ENCODE measurements at regions not wholly inside any gene's neighbourhood (a gene's known extent, or its start where the extent isn't known, plus 50 kb on each side); places are given as distances from the start of the nearest gene placed in this dataset.

DNA sequence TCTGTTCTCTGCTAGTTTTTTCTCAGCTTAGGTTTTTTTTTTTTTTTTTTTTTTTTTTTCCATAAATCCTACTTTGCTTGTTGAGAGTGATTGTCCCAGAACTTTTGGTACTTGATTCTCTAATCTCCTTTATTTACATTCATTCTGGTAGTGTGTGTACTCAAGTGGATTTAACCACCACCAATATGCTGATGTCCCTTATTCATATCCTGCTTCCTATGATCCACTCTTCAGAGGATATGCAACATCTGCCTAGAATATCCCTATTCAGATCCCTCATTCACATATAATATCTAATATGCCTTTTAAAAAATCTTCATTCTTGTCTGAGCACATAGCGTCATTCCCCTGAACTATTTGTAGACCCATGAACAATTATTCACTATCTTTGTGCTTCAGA lies 342.9 kb downstream of the VGLL3 start:
- Histone ChIP-seq H3K36me3 (ENCODE audit: control insufficient read depth, insufficient read depth, low read length) (no peaks in the 10 kb centered on the region), H3K4me1 (ENCODE audit: control insufficient read depth, insufficient read depth, low read length) (no peaks in the 10 kb centered on the region)

DNA sequence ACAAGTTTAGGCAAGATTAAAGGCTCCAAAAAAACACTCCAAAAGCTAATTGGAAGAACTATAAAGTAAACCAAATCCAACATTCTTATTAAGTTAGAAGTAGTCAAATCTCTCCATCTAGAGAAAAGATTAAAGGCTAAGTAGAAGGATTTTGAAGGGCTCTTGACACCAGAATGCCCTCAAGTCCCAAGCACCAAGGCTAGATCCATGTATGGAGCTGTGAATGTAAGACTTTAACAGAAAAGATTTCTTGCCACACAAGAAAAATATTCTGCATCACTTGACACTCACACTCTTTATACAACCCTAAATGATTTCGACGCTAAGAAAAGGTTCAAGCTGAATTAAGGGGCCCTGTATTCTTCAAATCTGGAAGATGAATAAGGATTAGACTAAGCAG lies 345.2 kb downstream of the VGLL3 start:
- no peaks in the 10 kb centered on the region for H3K9me3 ChIP-seq (ENCODE audit: control insufficient read depth, insufficient read depth, low read depth, low read length)
- H3K4me3 ChIP-seq (ENCODE audit: low read depth, low read length): no peak overlapping the region
- H3K36me3 ChIP-seq (ENCODE audit: control insufficient read depth, insufficient read depth, low read length): no peaks in the 10 kb centered on the region
- no peak overlapping the region for H3K9ac ChIP-seq (ENCODE audit: low read length)
- H3K27me3 ChIP-seq (ENCODE audit: control insufficient read depth, insufficient read depth, low read length): no peaks in the 10 kb centered on the region
- no peaks in the 10 kb centered on the region for H3K4me1 ChIP-seq (ENCODE audit: control insufficient read depth, insufficient read depth, low read length)
- no peak overlapping the region for H3K27ac ChIP-seq (ENCODE audit: low read depth, low read length)

More for the DNA sequence above, 342.9 kb downstream of the VGLL3 start:
- H3K9me3 ChIP-seq (ENCODE audit: control insufficient read depth, insufficient read depth, low read depth, low read length): no peaks in the 10 kb centered on the region
- H3K4me3 ChIP-seq (ENCODE audit: low read depth, low read length): no peak overlapping the region
- no peak overlapping the region for H3K27ac ChIP-seq (ENCODE audit: low read depth, low read length)
- no peaks in the 10 kb centered on the region for H3K27me3 ChIP-seq (ENCODE audit: control insufficient read depth, insufficient read depth, low read length)
- no peak overlapping the region for H3K9ac ChIP-seq (ENCODE audit: low read length)

DNA sequence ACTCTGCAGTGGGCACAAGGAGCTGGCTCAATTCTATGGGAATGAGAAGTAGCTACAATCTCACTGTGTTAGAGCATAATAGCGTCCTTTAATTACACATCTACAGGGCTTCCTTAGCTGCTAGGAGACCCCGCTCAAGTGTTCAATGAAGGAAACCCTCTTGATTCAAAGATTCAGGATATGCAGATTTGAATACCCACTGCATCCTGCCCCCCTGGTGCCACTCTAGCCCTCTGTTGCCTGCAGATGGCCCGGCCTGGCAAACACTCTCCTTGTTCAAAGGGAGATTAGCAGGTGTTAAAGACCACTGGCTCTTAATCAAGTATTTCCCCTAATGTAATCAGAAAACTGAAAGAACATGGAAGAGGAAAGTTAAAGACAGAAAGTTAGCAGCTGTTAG lies 356.6 kb downstream of the VGLL3 start:
- no peaks in the 10 kb centered on the region for H3K36me3 ChIP-seq (ENCODE audit: control insufficient read depth, insufficient read depth, low read length)
- no peaks in the 10 kb centered on the region for H3K4me1 ChIP-seq (ENCODE audit: control insufficient read depth, insufficient read depth, low read length)
- no peak overlapping the region for H3K9ac ChIP-seq (ENCODE audit: low read length)
- H3K4me3 ChIP-seq (ENCODE audit: low read depth, low read length): no peak overlapping the region
- H3K27me3 ChIP-seq (ENCODE audit: control insufficient read depth, insufficient read depth, low read length): no peaks in the 10 kb centered on the region
- H3K27ac ChIP-seq (ENCODE audit: low read depth, low read length): no peak overlapping the region
- H3K9me3 ChIP-seq (ENCODE audit: control insufficient read depth, insufficient read depth, low read depth, low read length): no peaks in the 10 kb centered on the region

DNA sequence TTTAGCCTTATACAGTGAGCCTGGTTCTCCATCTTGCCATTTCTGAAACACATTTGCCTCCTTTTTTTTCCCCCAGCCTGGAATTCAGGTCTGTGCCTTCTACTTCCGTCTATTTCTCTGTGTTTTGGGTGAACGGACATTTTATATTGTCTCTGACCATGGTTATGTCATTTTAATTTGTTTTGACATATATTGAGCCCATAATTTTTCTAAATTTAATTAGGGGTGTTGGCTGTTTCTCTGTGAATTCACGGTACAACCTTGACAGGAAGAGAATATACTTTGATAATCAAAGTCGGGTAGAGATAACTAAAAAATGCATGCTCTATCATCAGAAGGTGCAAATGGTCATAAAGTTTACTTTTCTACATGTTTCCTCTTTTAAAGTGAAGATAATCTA lies 361.4 kb downstream of the VGLL3 start:
- Histone ChIP-seq H3K4me1 (ENCODE audit: control insufficient read depth, insufficient read depth, low read length) (0 out of 2 replicates have a peak, but pooled peaks cover 3% of the 10 kb centered on the region), H3K36me3 (ENCODE audit: control insufficient read depth, insufficient read depth, low read length) (no peaks in the 10 kb centered on the region), H3K9ac (ENCODE audit: low read length) (no peak overlapping the region), H3K27me3 (ENCODE audit: control insufficient read depth, insufficient read depth, low read length) (no peaks in the 10 kb centered on the region), H3K27ac (ENCODE audit: low read depth, low read length) (no peak overlapping the region), H3K9me3 (ENCODE audit: control insufficient read depth, insufficient read depth, low read depth, low read length) (no peaks in the 10 kb centered on the region), H3K4me3 (ENCODE audit: low read depth, low read length) (no peak overlapping the region)

DNA sequence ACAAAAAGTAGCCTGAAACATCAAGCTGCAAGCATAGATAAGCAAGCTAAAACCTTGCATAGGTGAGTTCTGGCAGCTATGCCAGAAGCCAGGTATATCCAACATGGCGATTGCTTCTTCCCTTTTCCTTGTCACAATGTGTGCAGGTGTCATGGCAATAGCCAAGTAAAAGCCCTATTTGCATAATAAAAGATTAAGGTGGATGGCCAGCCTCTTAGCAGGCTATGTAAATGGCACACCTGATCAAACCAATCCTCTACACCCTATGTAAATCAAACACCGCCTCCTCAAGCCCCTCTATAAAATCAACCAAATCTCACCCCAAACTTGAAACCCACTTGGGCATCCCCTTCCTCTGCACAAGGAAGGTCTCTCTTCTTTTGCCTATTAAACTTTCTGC lies 366.8 kb downstream of the VGLL3 start:
- no peak overlapping the region for H3K27ac ChIP-seq (ENCODE audit: low read depth, low read length)
- H3K9me3 ChIP-seq (ENCODE audit: control insufficient read depth, insufficient read depth, low read depth, low read length): no peaks in the 10 kb centered on the region
- H3K9ac ChIP-seq (ENCODE audit: low read length): no peak overlapping the region
- no peaks in the 10 kb centered on the region for H3K36me3 ChIP-seq (ENCODE audit: control insufficient read depth, insufficient read depth, low read length)
- no peak overlapping the region for H3K4me3 ChIP-seq (ENCODE audit: low read depth, low read length)
- no peaks in the 10 kb centered on the region for H3K27me3 ChIP-seq (ENCODE audit: control insufficient read depth, insufficient read depth, low read length)
- 0 out of 2 replicates have a peak, but pooled peaks cover 3% of the 10 kb centered on the region for H3K4me1 ChIP-seq (ENCODE audit: control insufficient read depth, insufficient read depth, low read length)

DNA sequence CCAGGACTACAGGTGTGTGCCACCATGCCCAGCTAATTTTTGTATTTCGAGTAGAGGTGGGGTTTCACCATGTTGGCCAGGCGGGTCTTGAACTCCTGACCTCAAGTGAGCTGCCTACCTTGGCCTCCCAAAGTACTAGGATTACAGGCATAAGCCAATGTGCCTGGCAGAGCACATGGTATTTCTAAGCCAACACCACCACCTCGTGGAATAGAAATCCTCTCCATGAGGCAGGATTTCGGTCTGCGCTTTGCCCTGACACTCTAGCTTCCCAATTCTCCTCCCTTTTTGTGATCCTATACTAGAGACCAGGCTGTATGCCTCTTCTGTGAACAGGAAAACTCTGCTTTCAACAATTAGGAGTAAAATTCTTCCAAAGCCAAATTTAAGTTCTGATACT lies 372.2 kb downstream of the VGLL3 start:
- Histone ChIP-seq H3K27ac (ENCODE audit: low read depth, low read length) (no peak overlapping the region), H3K27me3 (ENCODE audit: control insufficient read depth, insufficient read depth, low read length) (no peaks in the 10 kb centered on the region), H3K9me3 (ENCODE audit: control insufficient read depth, insufficient read depth, low read depth, low read length) (peaks cover 5% of the 10 kb centered on the region; the same call in 1 of the 2 replicates), H3K9ac (ENCODE audit: low read length) (no peak overlapping the region), H3K4me3 (ENCODE audit: low read depth, low read length) (no peak overlapping the region), H3K4me1 (ENCODE audit: control insufficient read depth, insufficient read depth, low read length) (peaks cover 8% of the 10 kb centered on the region; the same call in 1 of the 2 replicates), H3K36me3 (ENCODE audit: control insufficient read depth, insufficient read depth, low read length) (no peaks in the 10 kb centered on the region)

DNA sequence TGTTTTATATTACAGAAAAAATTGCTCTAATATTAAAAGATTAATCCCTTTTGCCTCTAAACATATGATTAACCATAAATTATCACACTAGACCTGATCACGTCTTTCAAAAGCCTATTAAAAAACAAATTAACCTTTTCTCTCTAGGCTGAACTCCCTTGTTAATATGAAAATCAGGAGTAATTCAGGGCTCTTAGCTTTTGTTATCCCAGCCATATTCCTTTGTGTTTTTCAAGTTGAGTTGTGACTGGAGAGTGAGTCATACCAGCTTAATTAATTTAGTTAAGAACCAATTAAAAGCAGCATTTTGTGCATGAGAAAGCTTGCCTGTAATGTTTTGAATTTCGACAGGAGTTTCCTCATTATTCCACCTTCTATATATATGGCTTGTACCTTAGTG lies 385.8 kb downstream of the VGLL3 start:
- Histone ChIP-seq H3K4me3 (ENCODE audit: low read depth, low read length) (no peak overlapping the region), H3K9me3 (ENCODE audit: control insufficient read depth, insufficient read depth, low read depth, low read length) (peaks cover 22% of the 10 kb centered on the region), H3K9ac (ENCODE audit: low read length) (no peak overlapping the region), H3K36me3 (ENCODE audit: control insufficient read depth, insufficient read depth, low read length) (no peaks in the 10 kb centered on the region), H3K27ac (ENCODE audit: low read depth, low read length) (no peak overlapping the region), H3K4me1 (ENCODE audit: control insufficient read depth, insufficient read depth, low read length) (no peaks in the 10 kb centered on the region), H3K27me3 (ENCODE audit: control insufficient read depth, insufficient read depth, low read length) (no peaks in the 10 kb centered on the region)

DNA sequence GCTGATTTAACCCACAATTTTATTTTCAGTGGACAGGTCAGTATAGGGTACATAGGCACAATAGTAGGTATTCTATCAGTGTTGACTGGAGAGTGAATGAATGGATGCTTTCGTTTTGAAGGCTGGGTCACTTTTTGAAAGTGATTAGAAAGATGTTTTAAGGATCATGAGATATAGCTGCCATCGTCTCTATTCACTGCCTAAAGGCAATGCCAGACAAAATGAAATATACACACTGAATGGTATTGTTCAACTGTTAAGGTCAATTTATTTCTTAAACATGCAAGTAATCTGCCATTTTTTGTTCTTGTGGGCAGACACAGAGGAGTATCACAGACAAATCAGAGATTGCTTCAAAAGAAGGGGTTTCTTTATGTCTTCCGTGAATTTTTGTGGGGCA lies 395.3 kb downstream of the VGLL3 start:
- Histone ChIP-seq H3K4me3 (ENCODE audit: low read depth, low read length) (no peak overlapping the region), H3K27ac (ENCODE audit: low read depth, low read length) (no peak overlapping the region), H3K9ac (ENCODE audit: low read length) (no peak overlapping the region), H3K27me3 (ENCODE audit: control insufficient read depth, insufficient read depth, low read length) (no peaks in the 10 kb centered on the region), H3K9me3 (ENCODE audit: control insufficient read depth, insufficient read depth, low read depth, low read length) (no peaks in the 10 kb centered on the region), H3K4me1 (ENCODE audit: control insufficient read depth, insufficient read depth, low read length) (no peaks in the 10 kb centered on the region), H3K36me3 (ENCODE audit: control insufficient read depth, insufficient read depth, low read length) (no peaks in the 10 kb centered on the region)

DNA sequence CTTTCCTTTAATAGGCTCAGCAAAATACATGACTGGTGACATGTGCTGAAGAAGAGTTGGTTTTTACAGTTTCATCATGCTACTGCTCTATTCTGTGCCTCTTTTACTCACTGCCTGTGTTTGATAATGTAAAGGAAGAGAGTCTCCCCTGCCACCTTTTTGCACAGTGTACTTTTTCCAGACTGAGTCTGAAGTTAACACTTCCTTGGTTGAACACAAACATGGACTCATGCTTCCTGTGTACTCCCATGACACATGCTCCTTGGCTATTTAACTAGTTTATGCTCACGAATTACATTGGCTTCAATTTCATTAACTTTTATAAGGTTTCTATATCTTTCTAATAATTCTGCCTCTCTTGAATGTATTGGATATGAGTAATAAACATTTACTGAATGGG lies 396.1 kb downstream of the VGLL3 start:
- Histone ChIP-seq H3K27ac (ENCODE audit: low read depth, low read length) (no peak overlapping the region), H3K4me1 (ENCODE audit: control insufficient read depth, insufficient read depth, low read length) (no peaks in the 10 kb centered on the region), H3K9me3 (ENCODE audit: control insufficient read depth, insufficient read depth, low read depth, low read length) (no peaks in the 10 kb centered on the region), H3K9ac (ENCODE audit: low read length) (no peak overlapping the region), H3K27me3 (ENCODE audit: control insufficient read depth, insufficient read depth, low read length) (no peaks in the 10 kb centered on the region), H3K4me3 (ENCODE audit: low read depth, low read length) (no peak overlapping the region), H3K36me3 (ENCODE audit: control insufficient read depth, insufficient read depth, low read length) (no peaks in the 10 kb centered on the region)

DNA sequence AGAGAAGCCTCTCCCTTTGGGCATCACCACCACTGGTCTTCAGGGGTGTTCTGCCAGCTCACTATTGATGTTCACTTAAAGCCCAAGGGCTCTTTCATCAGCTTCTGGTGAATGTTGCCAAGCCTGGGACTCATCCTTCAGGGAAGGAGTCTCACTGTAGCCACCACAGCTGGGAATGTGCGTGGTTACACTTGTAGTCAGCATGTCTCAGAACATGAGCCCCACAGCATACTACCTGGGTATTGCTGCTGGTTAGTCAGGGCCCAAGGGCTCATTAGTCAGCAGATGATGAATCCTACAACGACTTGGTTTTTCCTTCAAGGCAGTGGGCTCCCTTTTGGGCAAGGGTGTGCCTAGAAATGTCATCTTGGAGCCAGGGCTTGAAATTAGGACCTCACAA lies 412.9 kb downstream of the VGLL3 start:
- Histone ChIP-seq H3K4me3 (ENCODE audit: low read depth, low read length) (no peak overlapping the region), H3K27me3 (ENCODE audit: control insufficient read depth, insufficient read depth, low read length) (no peaks in the 10 kb centered on the region), H3K27ac (ENCODE audit: low read depth, low read length) (no peak overlapping the region), H3K9ac (ENCODE audit: low read length) (no peak overlapping the region), H3K9me3 (ENCODE audit: control insufficient read depth, insufficient read depth, low read depth, low read length) (peaks cover 5% of the 10 kb centered on the region; the same call in 1 of the 2 replicates), H3K36me3 (ENCODE audit: control insufficient read depth, insufficient read depth, low read length) (no peaks in the 10 kb centered on the region), H3K4me1 (ENCODE audit: control insufficient read depth, insufficient read depth, low read length) (no peaks in the 10 kb centered on the region)

DNA sequence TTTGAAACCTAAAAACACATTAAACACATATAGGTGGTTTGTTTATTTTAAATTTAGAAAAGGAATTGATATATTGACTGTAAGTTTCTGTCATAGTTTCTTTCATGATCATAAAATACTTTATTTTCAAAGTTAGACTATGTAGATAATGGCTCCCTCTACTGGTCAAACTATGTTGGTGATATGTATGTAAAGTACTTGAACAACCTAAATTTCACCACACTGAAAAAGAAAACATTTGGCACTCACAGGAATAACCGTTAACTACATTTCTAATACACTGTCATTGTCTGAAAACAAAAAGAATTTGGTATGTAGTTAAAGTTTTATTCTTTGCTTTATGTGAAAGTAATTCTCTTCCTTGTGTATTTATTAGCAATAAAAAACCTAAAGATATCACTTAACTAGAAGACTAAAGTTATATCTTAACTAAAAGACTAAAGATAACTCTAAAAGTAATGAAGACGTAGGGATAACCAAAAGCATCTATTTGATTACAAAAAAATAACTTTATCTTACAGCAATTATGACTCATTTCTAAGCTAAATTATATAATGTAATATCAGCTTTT lies 427.5 kb downstream of the VGLL3 start:
- no peak overlapping the region for H3K27ac ChIP-seq (ENCODE audit: low read depth, low read length)
- no peaks in the 10 kb centered on the region for H3K27me3 ChIP-seq (ENCODE audit: control insufficient read depth, insufficient read depth, low read length)
- peaks cover 7% of the 10 kb centered on the region for H3K4me1 ChIP-seq (ENCODE audit: control insufficient read depth, insufficient read depth, low read length)
- no peaks in the 10 kb centered on the region for H3K36me3 ChIP-seq (ENCODE audit: control insufficient read depth, insufficient read depth, low read length)
- H3K9ac ChIP-seq (ENCODE audit: low read length): no peak overlapping the region
- no peaks in the 10 kb centered on the region for H3K9me3 ChIP-seq (ENCODE audit: control insufficient read depth, insufficient read depth, low read depth, low read length)
- H3K4me3 ChIP-seq (ENCODE audit: low read depth, low read length): no peak overlapping the region

DNA sequence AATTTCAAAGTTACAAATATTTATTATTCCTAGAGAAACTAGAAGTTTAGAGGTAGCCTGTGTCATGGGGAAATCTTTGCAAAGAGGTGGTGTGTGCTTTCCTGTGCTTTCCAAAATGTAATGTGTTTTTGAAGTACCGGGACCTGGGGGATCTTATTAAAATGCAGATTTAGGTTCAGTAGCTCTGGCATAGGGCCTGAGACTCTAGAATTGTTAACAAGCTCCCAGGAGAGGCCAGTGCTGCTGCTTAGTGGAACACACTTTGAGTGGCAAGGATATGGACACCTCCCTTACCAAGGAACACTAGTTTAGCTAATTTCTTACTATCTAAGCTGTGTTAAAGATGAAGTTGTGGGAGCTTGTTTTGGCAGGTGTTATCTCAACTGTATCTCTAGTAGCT lies 428.9 kb downstream of the VGLL3 start:
- Histone ChIP-seq H3K27ac (ENCODE audit: low read depth, low read length) (no peak overlapping the region), H3K36me3 (ENCODE audit: control insufficient read depth, insufficient read depth, low read length) (no peaks in the 10 kb centered on the region), H3K9ac (ENCODE audit: low read length) (no peak overlapping the region), H3K4me3 (ENCODE audit: low read depth, low read length) (no peak overlapping the region), H3K9me3 (ENCODE audit: control insufficient read depth, insufficient read depth, low read depth, low read length) (no peaks in the 10 kb centered on the region), H3K4me1 (ENCODE audit: control insufficient read depth, insufficient read depth, low read length) (peaks cover 7% of the 10 kb centered on the region), H3K27me3 (ENCODE audit: control insufficient read depth, insufficient read depth, low read length) (no peaks in the 10 kb centered on the region)
